Loucy (cell line): ENCODE measurements at regions not wholly inside any gene's neighbourhood (a gene's known extent, or its start where the extent isn't known, plus 50 kb on each side); places are given as distances from the start of the nearest gene placed in this dataset.
"Not testable (repeated sequence)": the region's sequence is repeated elsewhere in the genome, so short reads cannot be mapped to it uniquely, and the experiment has no call there.

ENCODE experiments used
- H2AFZ ChIP-seq: fragments of 200-600 bp; sonication (generic); 2 replicates; pipeline ENCODE4 v1.6.0; 2016; ENCODE audit warnings: antibody characterized with exemption, mild to moderate bottlenecking, low read length, moderate library complexity
- H3F3A ChIP-seq: fragments of 200-600 bp; 2 replicates; pipeline ENCODE4 v1.6.0; 2016; ENCODE audit warnings: antibody characterized with exemption, low read depth, mild to moderate bottlenecking
- H3K27me3 ChIP-seq: fragments of 200-600 bp; sonication (generic); 2 replicates; pipeline ENCODE4 v1.6.1; 2014; ENCODE audit warnings: low read length, mild to moderate bottlenecking; ENCODE audit not compliant: insufficient read depth, poor library complexity, severe bottlenecking
- H3K36me3 ChIP-seq: fragments of 200-600 bp; sonication (generic); 2 replicates; pipeline ENCODE4 v1.6.1; 2016; ENCODE audit warnings: low read length; ENCODE audit not compliant: insufficient read depth
- H3K4me1 ChIP-seq: fragments of 200-600 bp; sonication (generic); 2 replicates; pipeline ENCODE4 v1.5.1; 2014; ENCODE audit warnings: low read length, mild to moderate bottlenecking; ENCODE audit not compliant: insufficient read depth, poor library complexity, severe bottlenecking
- H3K4me2 ChIP-seq: fragments of 200-600 bp; sonication (generic); 2 replicates; pipeline ENCODE4 v1.6.0; 2014; ENCODE audit warnings: antibody characterized with exemption, low read length, low read depth, mild to moderate bottlenecking; ENCODE audit not compliant: poor library complexity, severe bottlenecking
- H3K4me3 ChIP-seq: fragments of 200-600 bp; sonication (generic); 2 replicates; pipeline ENCODE4 v1.5.1; 2014; ENCODE audit warnings: low read length, mild to moderate bottlenecking, mixed read lengths; ENCODE audit not compliant: poor library complexity, severe bottlenecking
- H3K79me2 ChIP-seq: fragments of 200-600 bp; sonication (generic); 2 replicates; pipeline ENCODE4 v1.6.1; 2014; ENCODE audit warnings: low read length; ENCODE audit not compliant: insufficient read depth
- H3K9ac ChIP-seq: fragments of 200-600 bp; sonication (generic); 2 replicates; pipeline ENCODE4 v1.6.0; 2014; ENCODE audit warnings: mild to moderate bottlenecking, low read depth, low read length, moderate library complexity; ENCODE audit not compliant: poor library complexity, severe bottlenecking
- H3K9me2 ChIP-seq: fragments of 200-600 bp; sonication (generic); replicated peaks from 2 replicates; pipeline ENCODE4 v1.6.1; 2016; ENCODE audit warnings: low read depth, low read length, mixed read lengths
- H3K9me3 ChIP-seq: fragments of 200-600 bp; sonication (generic); 2 replicates; pipeline ENCODE4 v1.6.1; 2014; ENCODE audit warnings: mild to moderate bottlenecking, antibody characterized with exemption, low read length, low read depth; ENCODE audit not compliant: insufficient read depth
- H4K20me1 ChIP-seq: fragments of 200-600 bp; sonication (generic); 2 replicates; pipeline ENCODE4 v1.6.0; 2014; ENCODE audit warnings: antibody characterized with exemption, low read length, mild to moderate bottlenecking; ENCODE audit not compliant: insufficient read depth, poor library complexity, severe bottlenecking
- EZH2phosphoT487 ChIP-seq: fragments of 200-600 bp; IDR thresholded peaks from 2 replicates; pipeline ENCODE4 v1.6.1; 2018; ENCODE audit warnings: antibody characterized with exemption, mild to moderate bottlenecking, moderate library complexity, borderline replicate concordance
- TF ChIP-seq, protein P1 (sequence below): fragments of 200-600 bp; sonication (generic); conservative IDR thresholded peaks from 2 replicates; pipeline ENCODE4 v1.5.1; 2014; ENCODE audit warnings: mild to moderate bottlenecking, antibody characterized with exemption, low read length

DNA sequence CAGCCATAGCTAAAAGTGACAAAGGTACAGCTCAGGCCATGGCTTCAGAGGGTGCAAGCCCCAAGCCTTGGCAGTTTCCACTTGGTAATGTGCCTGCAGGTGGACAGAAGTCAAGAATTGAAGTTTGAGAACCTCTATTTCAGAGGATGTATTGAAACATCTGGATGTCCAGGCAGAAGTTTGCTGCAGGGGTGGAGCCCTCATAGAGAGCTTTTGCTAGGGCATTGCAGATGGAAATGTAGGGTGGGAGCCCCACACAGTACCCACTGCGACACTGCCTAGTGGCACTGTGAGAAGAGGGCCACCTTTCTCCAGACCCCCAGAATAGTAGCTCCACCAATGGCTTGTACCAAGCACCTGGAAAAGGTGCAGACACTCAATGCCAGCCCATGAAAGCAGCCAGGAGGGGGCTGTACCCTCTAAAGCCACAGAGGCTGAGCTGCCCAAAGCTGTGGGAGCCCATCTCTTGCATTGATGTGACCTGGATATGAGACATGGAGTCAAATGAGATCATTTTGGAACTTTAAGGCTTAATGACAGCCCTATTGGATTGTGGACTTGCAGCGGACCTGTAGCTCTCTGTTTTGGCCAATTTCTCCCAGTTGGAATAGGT, 1299.4 kb upstream of the MAP3K7 start:
- no peak overlapping the region for H3K9ac ChIP-seq
- H3K36me3 ChIP-seq: no peaks in the 10 kb centered on the region
- no peaks in the 10 kb centered on the region for H4K20me1 ChIP-seq
- no peak overlapping the region for H3K4me3 ChIP-seq
- TF ChIP-seq, protein P1, sequence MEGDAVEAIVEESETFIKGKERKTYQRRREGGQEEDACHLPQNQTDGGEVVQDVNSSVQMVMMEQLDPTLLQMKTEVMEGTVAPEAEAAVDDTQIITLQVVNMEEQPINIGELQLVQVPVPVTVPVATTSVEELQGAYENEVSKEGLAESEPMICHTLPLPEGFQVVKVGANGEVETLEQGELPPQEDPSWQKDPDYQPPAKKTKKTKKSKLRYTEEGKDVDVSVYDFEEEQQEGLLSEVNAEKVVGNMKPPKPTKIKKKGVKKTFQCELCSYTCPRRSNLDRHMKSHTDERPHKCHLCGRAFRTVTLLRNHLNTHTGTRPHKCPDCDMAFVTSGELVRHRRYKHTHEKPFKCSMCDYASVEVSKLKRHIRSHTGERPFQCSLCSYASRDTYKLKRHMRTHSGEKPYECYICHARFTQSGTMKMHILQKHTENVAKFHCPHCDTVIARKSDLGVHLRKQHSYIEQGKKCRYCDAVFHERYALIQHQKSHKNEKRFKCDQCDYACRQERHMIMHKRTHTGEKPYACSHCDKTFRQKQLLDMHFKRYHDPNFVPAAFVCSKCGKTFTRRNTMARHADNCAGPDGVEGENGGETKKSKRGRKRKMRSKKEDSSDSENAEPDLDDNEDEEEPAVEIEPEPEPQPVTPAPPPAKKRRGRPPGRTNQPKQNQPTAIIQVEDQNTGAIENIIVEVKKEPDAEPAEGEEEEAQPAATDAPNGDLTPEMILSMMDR: no peak
- TF ChIP-seq EZH2phosphoT487: no peak
- no peak overlapping the region for H2AFZ ChIP-seq
- no peaks in the 10 kb centered on the region for H3K79me2 ChIP-seq
- H3K9me2 ChIP-seq: no peaks in the 10 kb centered on the region
- H3K4me1 ChIP-seq: no peaks in the 10 kb centered on the region
- H3K4me2 ChIP-seq: no peak overlapping the region
- no peaks in the 10 kb centered on the region for H3K9me3 ChIP-seq
- H3F3A ChIP-seq: no peaks in the 10 kb centered on the region
- no peaks in the 10 kb centered on the region for H3K27me3 ChIP-seq

DNA sequence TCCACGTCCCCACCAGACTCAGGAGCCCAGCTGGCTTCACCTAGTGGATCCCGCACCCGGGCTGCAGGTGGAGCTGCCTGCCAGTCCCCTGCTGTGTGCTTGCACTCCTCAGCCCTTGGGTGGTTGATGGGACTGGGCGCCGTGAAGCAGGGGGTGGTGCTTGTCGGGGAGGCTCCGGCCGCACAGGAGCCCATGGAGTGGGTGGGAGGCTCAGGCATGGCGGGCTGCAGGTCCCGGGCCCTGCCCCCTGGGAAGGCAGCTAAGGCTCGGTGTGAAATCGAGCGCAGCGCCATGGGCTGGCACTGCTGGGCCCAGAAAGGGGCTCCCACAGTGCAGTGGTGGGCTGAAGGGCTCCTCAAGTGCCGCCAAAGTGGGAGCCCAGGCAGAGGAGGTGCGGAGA, 1294.9 kb upstream of the MAP3K7 start:
- H3K9me3 ChIP-seq, H3K27me3 ChIP-seq, H3K9me2 ChIP-seq: not testable (repeated sequence)

DNA sequence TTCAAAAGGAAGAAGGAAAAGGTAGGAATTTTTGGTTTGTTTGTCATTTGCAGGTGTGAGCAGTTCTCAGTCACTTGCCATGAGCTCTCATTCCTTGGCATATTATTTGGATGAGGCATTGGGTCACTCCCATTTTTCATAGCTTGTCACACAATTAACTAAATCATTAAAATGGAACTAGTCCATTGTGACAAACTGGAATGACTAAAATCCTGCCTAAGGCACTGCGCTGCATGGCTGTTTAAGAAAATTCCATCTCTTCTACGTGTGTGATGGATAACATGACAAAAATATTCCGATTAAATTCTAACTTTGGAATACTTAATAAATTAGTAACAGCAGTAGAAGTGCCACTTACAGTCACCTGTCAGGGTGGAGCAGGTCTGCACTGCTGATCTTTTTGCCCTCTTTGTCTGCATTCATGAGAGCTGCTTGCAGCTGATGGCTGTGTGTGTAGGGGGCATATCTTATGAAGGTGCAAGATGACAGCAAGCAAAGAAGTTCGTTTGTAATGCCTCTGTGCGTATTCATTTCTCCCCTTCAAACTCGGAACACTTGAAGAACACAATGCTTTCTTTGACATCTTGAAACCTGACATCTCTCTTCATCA, 1292.6 kb upstream of the MAP3K7 start:
- TF ChIP-seq, protein P1: no peak
- no peaks in the 10 kb centered on the region for H3K79me2 ChIP-seq
- H3K27me3 ChIP-seq: no peaks in the 10 kb centered on the region
- no peak overlapping the region for H3K4me2 ChIP-seq
- no peaks in the 10 kb centered on the region for H3K9me3 ChIP-seq
- H2AFZ ChIP-seq: no peak overlapping the region
- H4K20me1 ChIP-seq: no peaks in the 10 kb centered on the region
- H3K9ac ChIP-seq: no peak overlapping the region
- H3K9me2 ChIP-seq: no peaks in the 10 kb centered on the region
- H3K4me3 ChIP-seq: no peak overlapping the region
- no peaks in the 10 kb centered on the region for H3F3A ChIP-seq
- no peaks in the 10 kb centered on the region for H3K4me1 ChIP-seq
- no peaks in the 10 kb centered on the region for H3K36me3 ChIP-seq

More for the DNA sequence above, 1294.9 kb upstream of the MAP3K7 start:
- H3K4me2 ChIP-seq, H3K79me2 ChIP-seq, H3K9ac ChIP-seq, H3K4me1 ChIP-seq, H4K20me1 ChIP-seq, H2AFZ ChIP-seq, H3K4me3 ChIP-seq, H3F3A ChIP-seq, H3K36me3 ChIP-seq: not testable (repeated sequence)

DNA sequence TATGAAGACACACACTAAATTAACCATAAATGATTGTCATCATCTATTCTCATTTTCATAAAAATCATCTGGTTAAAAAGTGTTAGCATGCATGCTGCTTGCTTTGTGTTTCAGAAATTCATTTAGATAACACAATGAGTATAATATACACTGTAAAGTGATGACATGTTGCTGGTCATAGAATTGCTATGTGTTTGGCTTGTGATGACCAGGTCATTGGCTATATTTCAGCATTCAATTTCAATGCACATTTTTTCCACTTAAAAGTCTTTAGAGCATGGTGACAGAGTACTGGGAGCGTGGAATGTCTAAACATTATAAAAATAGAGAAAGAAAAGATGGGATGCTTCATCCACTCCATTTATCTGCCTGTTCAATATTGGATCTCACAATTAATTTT, 1291.1 kb upstream of the MAP3K7 start:
- Histone ChIP-seq H3K27me3 (no peaks in the 10 kb centered on the region), H3K79me2 (no peaks in the 10 kb centered on the region), H3K4me3 (no peak overlapping the region), H3K4me1 (no peaks in the 10 kb centered on the region), H3K36me3 (no peaks in the 10 kb centered on the region), H3K9ac (no peak overlapping the region), H3K9me3 (no peaks in the 10 kb centered on the region), H3K9me2 (no peaks in the 10 kb centered on the region), H3K4me2 (no peak overlapping the region), H3F3A (no peaks in the 10 kb centered on the region), H2AFZ (no peak overlapping the region), H4K20me1 (no peaks in the 10 kb centered on the region)
- TF ChIP-seq, protein P1: no peak
- TF ChIP-seq EZH2phosphoT487: no peak
